DLD1 (cell line): ENCODE measurements at regions not wholly inside any gene's neighbourhood (a gene's known extent, or its start where the extent isn't known, plus 50 kb on each side); places are given as distances from the start of the nearest gene placed in this dataset.

Experiments
- in situ Hi-C: cut with HindIII; loops from 2 replicates; pipeline ENCODE4 v1.10.0; 2017; ENCODE audit warnings: low sequenced_read_pairs

GRCh38 chr6:56349194-56349593 is 101.8 kb upstream of the COL21A1 start:
- in situ Hi-C loops = no loop called here

DNA sequence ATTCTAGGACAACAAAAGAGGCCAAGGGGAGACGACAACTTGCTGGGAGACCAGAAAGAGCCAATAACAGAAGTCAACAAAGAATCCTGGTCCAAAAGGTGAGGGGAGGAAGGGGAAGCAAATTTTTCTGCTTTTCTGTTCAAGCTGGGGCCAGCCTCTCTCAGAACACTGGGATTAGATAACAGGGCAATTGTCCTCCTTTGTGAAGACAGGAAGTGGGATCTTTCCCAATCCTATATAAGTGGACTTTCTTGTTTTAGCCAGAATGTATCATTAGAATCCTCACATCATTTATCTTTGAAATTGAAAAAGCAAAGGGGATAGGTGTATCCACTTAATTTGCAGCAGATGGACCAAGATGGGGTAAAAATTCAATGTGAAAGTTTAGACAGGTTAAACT is 101.2 kb upstream of the COL21A1 start:
- in situ Hi-C loops = no loop called here

GRCh38 chr6:56347526-56347925 is 100.1 kb upstream of the COL21A1 start:
- in situ Hi-C loops = no loop called here

GRCh38 chr6:56346958-56347357 is 99.6 kb upstream of the COL21A1 start:
- in situ Hi-C loops = no loop called here

GRCh38 chr6:56345376-56345995 is 98.1 kb upstream of the COL21A1 start:
- in situ Hi-C loops = no loop called here

- in situ Hi-C loops = no loop called here
Observed at GRCh38 chr6:56343295-56343694, 95.9 kb upstream of the COL21A1 start.

DNA sequence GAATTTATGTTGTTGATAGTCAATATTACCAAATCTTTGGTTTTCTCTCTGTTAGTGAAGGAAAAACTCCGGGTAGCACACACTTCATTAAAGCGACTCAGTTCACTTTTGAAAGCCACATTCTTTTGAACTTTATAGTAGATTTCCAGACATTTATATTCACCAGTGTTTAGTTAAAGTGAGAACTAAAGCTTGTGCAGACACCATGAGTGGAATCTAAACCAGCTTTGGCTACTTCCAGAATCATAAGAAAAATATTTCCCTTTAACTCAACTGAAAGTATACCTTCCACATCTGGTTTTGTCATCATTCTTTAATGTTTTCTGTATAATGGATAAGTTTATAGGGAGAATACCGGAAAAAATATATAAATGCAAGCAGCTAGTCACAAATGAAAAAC is 92.1 kb upstream of the COL21A1 start:
- in situ Hi-C loops = no loop called here

GRCh38 chr6:56335726-56336125 is 88.3 kb upstream of the COL21A1 start:
- in situ Hi-C loops = no loop called here

DNA sequence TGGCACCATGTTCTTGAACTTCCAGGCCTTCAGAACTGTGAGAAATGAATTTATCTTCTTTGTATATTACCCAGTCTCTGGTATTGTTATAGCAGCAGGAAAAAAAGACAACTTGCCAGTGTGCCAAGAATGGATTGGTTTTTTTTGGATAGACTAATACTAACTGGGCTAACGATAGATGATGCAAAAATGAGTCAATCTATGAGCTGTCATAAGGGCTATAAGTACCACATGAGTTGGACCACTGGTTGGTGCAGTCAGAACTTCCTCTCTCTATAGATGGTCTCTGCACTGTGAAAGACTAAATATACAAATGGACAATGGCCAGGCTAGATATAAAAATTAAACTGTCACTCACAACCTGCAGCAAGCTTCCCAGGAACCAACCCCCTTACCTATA is 87.6 kb upstream of the COL21A1 start:
- in situ Hi-C loops = no loop called here

DNA sequence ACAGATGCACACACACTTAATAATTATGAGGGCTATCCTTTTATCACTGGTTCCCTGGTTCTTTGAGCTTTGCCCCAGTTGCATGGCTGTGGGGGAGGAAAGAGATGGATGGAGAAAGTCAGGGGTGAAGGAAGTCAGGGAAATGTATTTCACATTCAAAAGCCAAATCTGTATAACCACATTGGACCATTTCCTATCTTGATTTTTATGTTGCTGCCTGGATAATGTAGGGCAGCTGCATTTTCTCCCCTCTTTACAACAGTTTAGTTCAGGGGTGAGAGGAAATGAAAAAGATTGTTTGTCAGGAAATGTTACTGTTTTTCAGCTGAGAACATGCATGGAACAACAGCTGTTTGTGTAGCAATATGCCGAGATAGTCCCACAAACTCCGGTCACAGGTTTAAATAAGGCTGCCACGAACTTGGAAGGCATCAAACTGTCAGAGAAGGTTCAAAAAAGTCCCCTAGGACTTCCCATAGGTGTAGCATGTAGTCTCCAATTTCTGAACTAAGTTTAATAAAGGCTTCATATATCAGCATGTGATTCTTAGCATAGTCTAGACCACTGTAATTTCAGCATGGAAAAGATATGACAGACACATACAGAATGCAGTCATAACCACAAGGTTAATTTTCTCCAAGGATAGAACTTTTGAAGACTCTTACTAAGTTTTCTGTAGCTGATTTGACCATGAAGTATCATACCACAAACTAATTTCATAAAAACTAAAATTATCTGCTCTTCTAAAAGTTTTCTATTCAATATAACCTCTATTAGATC is 82.1 kb upstream of the COL21A1 start:
- in situ Hi-C loops = no loop called here

GRCh38 chr6:56328728-56329090 is 81.3 kb upstream of the COL21A1 start:
- in situ Hi-C loops = no loop called here

- in situ Hi-C loops = no loop called here
Observed at GRCh38 chr6:56327946-56328727, 80.8 kb upstream of the COL21A1 start.

- in situ Hi-C loops = no loop called here
Observed at GRCh38 chr6:56324396-56324795, 77.0 kb upstream of the COL21A1 start.

GRCh38 chr6:56318851-56319250 is 71.5 kb upstream of the COL21A1 start:
- in situ Hi-C loops = no loop called here

DNA sequence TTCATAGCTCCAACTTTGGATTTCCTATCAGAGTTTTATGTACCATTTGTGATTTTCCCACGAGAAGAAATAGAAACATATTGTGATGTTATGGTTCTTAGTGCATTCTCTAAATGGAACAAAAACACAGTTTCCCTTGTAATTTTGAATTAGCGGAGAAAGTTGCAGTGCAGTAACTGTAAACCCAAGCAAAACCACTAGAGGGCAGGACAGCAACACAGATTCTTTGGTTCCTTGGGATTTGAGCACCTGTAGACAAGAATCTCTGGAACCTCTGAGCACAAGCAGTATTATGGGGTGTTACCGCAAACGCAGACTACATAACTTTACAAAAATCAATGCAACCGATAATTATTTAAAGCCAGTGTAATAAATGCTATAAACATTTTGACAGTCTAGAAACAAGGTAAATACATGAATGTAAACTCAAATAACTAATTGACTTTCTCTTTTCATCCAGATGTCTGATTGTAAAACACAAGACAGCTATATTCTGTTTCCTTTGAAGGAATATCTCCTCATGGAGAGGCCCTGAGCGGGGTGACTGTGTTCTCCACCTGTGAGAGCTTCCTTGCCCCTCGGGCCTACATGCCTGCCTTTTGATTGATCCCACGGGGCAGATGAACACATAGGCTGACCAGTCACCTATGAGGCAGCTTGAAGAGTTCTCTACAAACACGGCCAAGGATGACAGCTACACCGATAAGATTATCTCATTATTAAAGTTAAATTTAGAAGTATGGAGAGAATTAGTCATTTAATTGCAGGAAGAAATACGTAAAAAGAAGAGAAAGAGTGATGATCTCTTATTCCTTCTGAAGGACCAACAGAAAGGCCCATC is 67.5 kb upstream of the COL21A1 start:
- in situ Hi-C loops = no loop called here

DNA sequence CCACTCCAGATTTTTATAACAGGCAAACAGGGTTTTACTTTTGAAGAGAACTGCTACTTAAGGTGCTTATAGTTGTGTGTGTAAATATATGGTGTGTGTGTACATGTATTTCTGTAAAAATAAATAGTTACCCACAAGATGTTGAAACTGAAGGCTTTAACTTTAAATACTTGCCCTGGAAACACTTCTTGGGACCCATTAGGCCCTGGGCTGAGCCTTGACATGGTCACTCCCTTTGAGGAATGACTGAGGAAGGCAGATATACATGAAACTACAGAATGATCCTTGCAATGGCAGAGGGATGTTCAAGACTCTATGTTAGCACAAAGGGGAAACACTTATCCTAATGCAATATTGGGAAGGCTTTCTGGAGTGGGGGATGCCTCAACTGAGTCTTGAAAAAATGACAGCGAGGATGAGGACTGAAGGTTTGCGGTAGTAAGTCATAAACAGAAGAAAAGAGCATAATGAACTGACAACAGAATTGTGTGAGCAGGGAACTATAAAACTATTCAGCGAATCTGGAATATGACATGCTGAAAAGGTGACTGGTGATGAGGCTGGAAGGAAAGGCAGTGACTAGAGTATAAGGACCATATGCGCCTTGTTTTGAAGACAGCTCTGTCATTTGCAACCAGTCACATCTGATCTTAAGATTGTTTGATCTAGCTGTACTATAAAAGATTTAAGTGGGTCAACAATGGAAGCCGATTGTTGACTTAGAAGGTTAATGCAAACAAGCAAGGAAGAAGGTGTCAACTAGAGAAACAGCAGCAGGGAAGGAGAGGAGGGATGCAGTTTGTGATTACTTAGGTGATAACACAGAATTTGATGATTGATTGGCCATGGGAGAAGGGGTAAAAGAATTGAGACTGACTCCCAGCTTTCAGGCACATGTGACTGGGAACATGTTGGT is 64.4 kb upstream of the COL21A1 start:
- in situ Hi-C loops = no loop called here

DNA sequence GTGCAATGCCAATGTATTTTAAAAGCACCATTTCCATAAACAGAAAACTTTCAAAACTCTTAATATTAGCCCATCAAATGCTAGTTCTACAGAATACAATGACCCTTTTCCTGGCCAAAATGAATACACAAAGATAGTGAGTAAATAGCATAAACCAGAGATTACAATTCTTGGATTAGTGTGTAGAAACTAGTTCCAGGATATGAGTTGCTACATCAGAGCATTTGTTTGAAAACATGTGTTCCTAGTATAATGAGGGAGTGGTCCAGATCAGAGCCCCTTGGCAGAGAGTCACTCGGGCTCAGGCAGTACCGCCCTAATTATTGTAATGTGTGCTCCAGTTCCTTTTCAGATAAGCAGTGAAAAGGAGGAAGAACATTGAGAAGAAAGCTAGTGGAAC is 63.7 kb upstream of the COL21A1 start:
- in situ Hi-C loops = no loop called here

DNA sequence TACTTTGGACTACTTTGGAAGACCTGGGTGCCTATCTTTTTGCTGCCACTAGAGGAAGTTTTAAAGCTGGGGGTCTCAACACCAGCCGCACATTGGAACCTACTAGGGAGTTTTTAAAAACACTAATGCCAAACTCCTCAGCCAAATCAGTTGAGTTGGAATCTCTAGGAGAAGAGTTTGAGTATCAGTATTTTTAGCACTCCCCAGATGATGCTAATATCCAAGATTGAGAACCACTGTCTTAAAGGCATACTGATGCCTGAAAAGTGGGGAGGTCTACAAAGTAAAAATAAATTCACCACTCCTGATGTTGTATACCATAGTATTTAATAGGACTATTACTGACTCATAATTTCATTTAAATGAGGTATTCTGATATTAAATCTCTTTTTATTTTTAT is 62.9 kb upstream of the COL21A1 start:
- in situ Hi-C loops = no loop called here

DNA sequence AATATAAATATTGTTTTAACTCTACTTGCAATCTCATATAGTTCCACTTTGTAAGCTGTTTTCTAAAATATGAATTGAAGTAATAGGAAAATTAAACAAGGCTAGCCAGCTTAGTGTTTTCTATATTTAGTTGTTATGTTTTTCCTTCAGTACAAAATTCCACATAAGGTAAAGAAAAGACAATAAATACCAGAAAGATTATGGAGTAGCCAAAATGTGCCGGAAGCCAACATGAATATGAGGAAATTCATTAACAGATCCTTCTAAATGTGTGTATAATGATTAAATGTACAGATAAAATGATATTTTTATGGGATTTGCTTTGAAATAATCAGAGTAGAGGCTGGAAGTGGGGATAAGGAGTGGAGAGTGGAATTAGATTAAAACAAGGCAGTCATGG is 52.5 kb upstream of the COL21A1 start:
- in situ Hi-C loops = no loop called here
